Mononuclear cell (primary cell): ENCODE measurements at regions not wholly inside any gene's neighbourhood (a gene's known extent, or its start where the extent isn't known, plus 50 kb on each side); places are given as distances from the start of the nearest gene placed in this dataset.
"Not testable (repeated sequence)": the region's sequence is repeated elsewhere in the genome, so short reads cannot be mapped to it uniquely, and the experiment has no call there.

Experiments
- H3K27me3 ChIP-seq: 2 replicates; pipeline ENCODE4 v1.6.0; 2011; ENCODE audit warnings: low read length, control low read depth; ENCODE audit not compliant: insufficient read depth
- H3K4me1 ChIP-seq: 2 replicates; pipeline ENCODE4 v1.5.1; 2011; ENCODE audit warnings: mild to moderate bottlenecking, low read length, control low read depth; ENCODE audit not compliant: insufficient read depth
- H3K4me3 ChIP-seq: 2 replicates; pipeline ENCODE4 v1.5.1; 2011; ENCODE audit warnings: mild to moderate bottlenecking, low read length, moderate library complexity
- H3K9me3 ChIP-seq: 2 replicates; pipeline ENCODE4 v1.5.1; 2011; ENCODE audit warnings: low read depth, mild to moderate bottlenecking, control low read depth, low read length

DNA sequence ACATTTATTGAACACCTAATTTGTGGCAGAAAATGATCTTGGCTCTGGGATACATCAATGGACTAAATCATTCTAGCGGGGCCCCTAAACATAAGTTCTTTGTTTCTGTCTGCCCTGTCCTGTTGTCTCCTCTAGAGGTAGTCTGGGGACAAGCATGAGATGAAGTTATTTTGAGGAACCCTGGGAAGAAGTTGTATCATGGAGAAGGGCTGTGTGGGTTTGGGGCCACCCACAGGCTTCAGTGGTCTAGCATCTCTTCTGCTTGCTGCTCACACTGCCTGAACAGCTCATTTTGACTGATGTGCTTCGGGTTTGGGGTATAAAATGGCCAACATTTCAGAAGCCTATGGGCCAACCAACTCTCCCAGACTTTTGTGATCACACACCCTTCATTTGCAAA, 50.3 kb upstream of the OSBPL11 start:
- Histone ChIP-seq H3K4me1 (peaks cover 10% of the 10 kb centered on the region), H3K9me3 (no peaks in the 10 kb centered on the region), H3K27me3 (no peaks in the 10 kb centered on the region), H3K4me3 (no peak overlapping the region)

DNA sequence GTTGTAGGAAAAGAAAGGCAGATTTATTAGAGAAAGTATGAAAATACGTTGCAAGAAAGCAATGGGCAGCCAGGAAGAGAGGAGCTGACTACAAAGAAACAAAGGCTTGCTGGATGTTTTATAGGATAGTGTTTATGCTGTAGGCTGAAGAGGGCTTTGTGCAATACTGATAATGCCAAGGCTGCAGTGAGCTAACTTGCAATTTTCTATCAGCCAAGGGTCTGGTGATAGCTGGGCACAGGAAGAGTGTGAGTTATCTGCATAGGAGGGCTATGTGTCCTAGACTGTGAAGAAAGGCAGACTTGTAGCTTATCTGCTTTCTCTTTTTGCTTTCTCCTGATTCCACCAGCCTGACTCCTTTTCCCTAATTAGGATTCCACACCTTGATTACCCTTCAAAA, 51.3 kb upstream of the OSBPL11 start:
- no peaks in the 10 kb centered on the region for H3K27me3 ChIP-seq
- no peak overlapping the region for H3K4me3 ChIP-seq
- H3K9me3 ChIP-seq: no peaks in the 10 kb centered on the region
- peaks cover 10% of the 10 kb centered on the region for H3K4me1 ChIP-seq

- Histone ChIP-seq H3K27me3 (no peaks in the 10 kb centered on the region), H3K4me3 (no peak overlapping the region), H3K9me3 (no peaks in the 10 kb centered on the region), H3K4me1 (peaks cover 7% of the 10 kb centered on the region)
These were observed 52.2 kb upstream of the OSBPL11 start for GRCh38 chr3:125647318-125648014.

DNA sequence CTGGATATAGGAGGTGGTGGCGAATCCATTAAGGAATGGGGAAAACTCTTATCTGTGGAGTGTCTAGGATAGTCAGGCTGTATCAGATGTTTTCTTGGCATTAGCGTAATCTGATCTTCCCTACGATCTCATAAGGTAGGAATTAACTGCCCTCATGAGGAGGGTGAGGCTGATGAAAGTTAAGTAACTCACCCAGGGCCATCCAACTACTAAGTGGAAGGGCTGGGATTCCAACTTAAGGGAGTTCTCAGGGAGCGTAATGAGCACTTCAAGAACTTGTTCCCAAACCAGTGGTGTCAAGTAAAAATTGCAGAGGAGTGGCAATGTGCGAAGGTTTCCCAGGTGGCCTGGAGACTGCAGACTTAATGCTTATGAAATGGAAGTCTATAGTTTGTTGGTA, 55.9 kb upstream of the OSBPL11 start:
- Histone ChIP-seq H3K27me3 (no peaks in the 10 kb centered on the region), H3K9me3 (no peaks in the 10 kb centered on the region), H3K4me3 (no peak overlapping the region), H3K4me1 (no peaks in the 10 kb centered on the region)

DNA sequence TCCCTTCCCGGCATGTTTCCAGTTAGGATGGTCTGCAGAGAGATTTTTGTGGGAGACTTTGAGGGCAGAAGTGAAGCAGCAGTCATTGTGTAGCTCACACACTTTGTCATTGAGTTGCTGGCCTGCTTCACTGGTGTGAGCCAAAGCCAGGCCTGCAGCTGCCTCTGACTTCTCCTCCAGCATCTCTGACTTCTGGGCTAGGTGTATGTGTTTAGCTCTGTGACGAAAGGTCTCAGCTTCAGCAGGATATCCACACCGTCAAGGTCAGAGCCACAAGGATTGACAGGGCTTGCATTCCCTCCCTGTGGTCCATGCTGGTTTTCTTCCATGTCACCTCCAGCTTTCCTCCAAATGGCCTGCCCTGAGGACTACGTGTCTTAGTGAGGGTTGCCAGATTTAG, 57.1 kb upstream of the OSBPL11 start:
- H3K27me3 ChIP-seq: no peaks in the 10 kb centered on the region
- H3K4me1 ChIP-seq: no peaks in the 10 kb centered on the region
- H3K4me3 ChIP-seq: no peak overlapping the region
- H3K9me3 ChIP-seq: no peaks in the 10 kb centered on the region

DNA sequence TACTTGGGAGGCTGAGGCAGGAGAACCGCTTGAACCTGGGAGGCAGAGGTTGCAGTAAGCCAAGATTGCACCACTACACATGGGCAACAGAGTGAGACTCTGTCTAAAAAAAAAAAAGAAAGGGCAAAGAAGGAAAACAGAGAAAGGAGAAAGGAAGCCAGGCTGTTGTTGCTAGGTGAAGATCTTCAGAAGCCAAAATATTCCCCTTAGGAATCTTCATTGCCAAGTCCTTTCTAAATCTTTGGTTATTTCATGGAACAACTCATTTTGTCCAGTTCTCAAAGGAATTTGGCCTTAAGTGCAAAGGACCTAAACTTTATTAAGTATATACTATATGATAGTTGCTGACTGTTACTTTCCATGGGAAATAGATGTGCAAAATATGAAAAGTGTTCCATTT, 59.2 kb upstream of the OSBPL11 start:
- no peaks in the 10 kb centered on the region for H3K27me3 ChIP-seq
- H3K4me3 ChIP-seq: no peak overlapping the region
- H3K4me1 ChIP-seq: no peaks in the 10 kb centered on the region
- H3K9me3 ChIP-seq: no peaks in the 10 kb centered on the region

GRCh38 chr3:125662675-125663074, 67.4 kb upstream of the OSBPL11 start:
- Histone ChIP-seq H3K4me1 (no peaks in the 10 kb centered on the region), H3K9me3 (no peaks in the 10 kb centered on the region), H3K27me3 (no peaks in the 10 kb centered on the region), H3K4me3 (no peak overlapping the region)

- no peaks in the 10 kb centered on the region for H3K27me3 ChIP-seq
- no peak overlapping the region for H3K4me3 ChIP-seq
- no peaks in the 10 kb centered on the region for H3K9me3 ChIP-seq
- no peaks in the 10 kb centered on the region for H3K4me1 ChIP-seq
These were observed 75.1 kb upstream of the OSBPL11 start for GRCh38 chr3:125670352-125670751.

GRCh38 chr3:125670945-125671344, 75.6 kb upstream of the OSBPL11 start:
- H3K4me1 ChIP-seq: no peaks in the 10 kb centered on the region
- no peaks in the 10 kb centered on the region for H3K27me3 ChIP-seq
- no peaks in the 10 kb centered on the region for H3K9me3 ChIP-seq
- H3K4me3 ChIP-seq: no peak overlapping the region

- H3K27me3 ChIP-seq: no peaks in the 10 kb centered on the region
- H3K4me1 ChIP-seq: no peaks in the 10 kb centered on the region
- no peak overlapping the region for H3K4me3 ChIP-seq
- H3K9me3 ChIP-seq: no peaks in the 10 kb centered on the region
These were observed 76.4 kb upstream of the OSBPL11 start for GRCh38 chr3:125671461-125672243.

- Histone ChIP-seq H3K4me3 (no peak overlapping the region), H3K9me3 (no peaks in the 10 kb centered on the region), H3K4me1 (no peaks in the 10 kb centered on the region), H3K27me3 (no peaks in the 10 kb centered on the region)
These were observed 80.5 kb upstream of the OSBPL11 start for GRCh38 chr3:125675791-125676190.

GRCh38 chr3:125679258-125679657, 84.0 kb upstream of the OSBPL11 start:
- Histone ChIP-seq H3K27me3 (no peaks in the 10 kb centered on the region), H3K4me3 (no peak overlapping the region), H3K9me3 (no peaks in the 10 kb centered on the region), H3K4me1 (peaks cover 6% of the 10 kb centered on the region)

DNA sequence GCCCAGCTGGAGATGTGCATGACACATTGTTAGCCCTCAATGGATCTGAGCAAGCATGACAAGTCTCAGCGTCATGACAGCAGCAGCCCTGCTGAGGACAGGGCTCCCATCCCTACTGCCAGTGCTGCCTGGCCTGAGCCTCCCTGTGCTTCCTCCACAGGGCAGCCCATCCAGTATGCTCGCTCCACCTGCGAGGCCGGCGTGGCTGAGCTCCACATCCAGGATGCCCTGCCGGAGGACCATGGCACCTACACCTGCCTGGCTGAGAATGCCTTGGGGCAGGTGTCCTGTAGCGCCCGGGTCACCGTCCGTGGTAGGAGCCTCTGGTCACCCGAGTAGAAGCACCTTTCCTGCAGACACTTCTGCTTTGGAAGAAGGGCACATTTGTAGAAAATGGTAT, 85.8 kb upstream of the OSBPL11 start:
- H3K4me3 ChIP-seq: no peak overlapping the region
- no peaks in the 10 kb centered on the region for H3K9me3 ChIP-seq
- H3K4me1 ChIP-seq: peaks cover 6% of the 10 kb centered on the region

DNA sequence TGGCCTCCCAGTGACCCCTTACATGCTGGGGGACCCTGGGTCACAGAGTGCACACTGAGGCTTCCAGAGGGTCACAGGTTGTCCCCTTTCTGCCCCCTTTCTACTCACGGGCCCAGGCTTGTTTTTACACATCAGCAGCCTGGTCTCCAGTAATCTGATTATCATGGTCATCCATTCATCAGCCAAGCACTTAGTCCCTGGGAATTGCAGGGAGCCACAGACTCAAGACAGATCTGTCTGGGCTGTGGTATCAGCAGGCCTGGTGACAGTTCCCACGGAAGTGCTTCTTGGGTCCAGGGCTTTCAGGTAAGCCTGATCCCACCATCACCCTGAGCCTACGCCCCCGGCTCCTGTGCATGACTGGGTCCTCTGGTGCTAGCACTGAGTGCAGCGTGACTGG, 86.6 kb upstream of the OSBPL11 start:
- H3K4me1 ChIP-seq, H3K9me3 ChIP-seq, H3K27me3 ChIP-seq, H3K4me3 ChIP-seq: not testable (repeated sequence)

More for the DNA sequence above, 85.8 kb upstream of the OSBPL11 start:
- no peaks in the 10 kb centered on the region for H3K27me3 ChIP-seq

DNA sequence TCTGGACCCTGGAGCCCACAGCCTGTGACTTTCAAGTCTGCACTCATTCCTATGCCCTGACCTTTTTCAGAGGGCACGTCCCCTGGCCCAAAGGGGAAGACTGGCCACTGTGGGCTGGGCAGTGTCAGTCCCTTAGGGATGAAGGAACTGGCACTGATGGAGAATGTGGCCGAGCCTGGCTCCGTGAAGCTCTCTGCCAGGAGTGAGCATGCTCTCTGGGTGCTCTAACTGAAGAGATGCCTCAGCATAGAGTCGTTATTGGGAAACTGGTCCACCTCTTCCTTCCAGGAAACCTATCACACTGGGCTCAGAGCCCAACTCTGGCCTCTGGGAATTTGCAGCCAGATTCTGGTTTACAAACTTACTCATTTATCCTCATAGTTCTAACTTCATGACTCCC, 87.3 kb upstream of the OSBPL11 start:
- not testable (repeated sequence) for H3K4me1 ChIP-seq, H3K27me3 ChIP-seq, H3K4me3 ChIP-seq, H3K9me3 ChIP-seq
